HG02759 (cell line): ENCODE measurements at regions not wholly inside any gene's neighbourhood (a gene's known extent, or its start where the extent isn't known, plus 50 kb on each side); places are given as distances from the start of the nearest gene placed in this dataset.

Experiments
- ATAC-seq: cut with Tn5 transposase; IDR thresholded peaks from one replicate; pipeline ENCODE4 v1.9.1; 2021; ENCODE audit warnings: mild to moderate bottlenecking, moderate library complexity; ENCODE audit not compliant: unreplicated experiment

DNA sequence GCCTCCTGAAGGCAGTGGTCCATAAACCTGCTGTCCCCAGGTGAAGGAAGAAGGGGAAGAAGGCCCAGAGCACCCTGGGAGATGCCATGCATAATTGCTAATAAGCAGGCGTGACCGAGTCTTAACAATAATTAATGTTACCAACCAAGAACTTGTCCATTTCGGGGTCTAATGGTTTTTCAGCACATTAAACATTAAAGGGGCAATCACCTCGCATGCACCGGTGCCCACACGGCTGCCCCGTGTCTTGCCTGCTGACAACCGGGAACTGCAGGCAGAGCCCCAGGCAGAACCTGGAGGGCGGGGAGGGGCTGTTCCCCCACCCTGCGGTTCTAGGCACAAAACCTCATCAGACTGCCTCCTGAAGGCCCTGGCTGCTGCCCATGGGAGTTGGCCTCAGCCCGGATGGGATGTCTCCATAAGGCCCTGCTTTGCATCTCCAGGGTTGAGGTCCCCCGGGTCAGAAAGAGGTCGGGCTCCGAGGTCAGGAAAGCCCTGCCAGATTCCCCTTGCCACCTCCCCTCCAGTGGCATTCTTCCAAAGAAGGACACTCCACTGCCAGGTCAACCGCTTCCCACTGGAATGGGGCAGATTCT, 169.0 kb downstream of the BUD13 start:
- no peak for ATAC-seq

DNA sequence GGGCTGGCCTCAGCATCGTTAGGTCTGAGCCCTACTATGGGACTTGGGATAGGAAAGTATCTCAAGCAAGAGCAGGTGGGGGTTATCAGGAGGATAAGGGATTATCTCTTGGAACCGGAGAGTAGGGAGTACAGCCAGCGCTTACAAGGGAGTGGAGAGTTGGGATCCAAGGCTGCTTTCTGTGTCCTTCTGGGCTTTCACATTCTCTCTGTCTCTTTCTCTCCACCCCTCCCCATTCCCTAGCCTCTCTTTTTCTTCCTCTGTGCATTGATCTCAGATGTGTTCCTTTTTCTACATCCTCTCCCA, 170.2 kb downstream of the BUD13 start:
- ATAC-seq = no peak

DNA sequence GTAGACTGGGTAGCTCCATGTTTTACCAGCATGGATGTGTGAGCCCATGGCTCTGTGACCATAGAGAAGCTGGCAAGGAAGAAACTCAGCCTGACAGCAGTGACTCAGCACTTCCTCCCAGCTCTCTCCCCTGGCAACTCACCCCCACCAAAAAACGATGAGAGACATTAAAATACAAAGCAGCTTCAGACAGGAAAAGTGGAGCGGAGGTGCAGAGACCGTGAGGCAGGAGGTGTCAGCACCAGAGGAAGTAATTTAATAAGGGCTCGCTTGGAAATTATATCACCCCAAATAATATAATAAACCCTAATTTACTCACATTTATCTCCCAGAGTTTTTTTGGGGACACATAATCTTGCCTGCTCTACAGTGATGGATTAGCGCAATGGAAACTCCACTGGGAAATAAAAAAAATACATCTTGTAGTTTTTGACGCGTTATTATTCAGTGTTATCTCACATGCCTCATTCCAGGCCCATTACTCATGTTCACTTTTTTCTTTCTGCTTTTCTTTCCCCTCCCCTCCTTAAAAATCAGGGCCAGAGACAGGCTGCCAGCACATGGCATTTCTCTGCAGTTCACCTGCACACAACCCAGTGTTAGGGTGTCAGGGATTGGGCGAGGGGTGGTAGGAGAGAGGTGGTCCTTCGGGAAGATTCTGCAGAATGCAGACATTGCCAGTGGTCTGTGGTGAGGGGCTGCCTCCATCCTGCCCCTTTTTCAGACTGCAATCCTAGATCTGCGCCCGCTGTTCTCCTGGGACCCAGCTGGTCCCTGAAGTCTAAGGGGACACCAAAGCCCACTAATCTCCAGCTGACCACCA, 170.8 kb downstream of the BUD13 start:
- no peak for ATAC-seq

DNA sequence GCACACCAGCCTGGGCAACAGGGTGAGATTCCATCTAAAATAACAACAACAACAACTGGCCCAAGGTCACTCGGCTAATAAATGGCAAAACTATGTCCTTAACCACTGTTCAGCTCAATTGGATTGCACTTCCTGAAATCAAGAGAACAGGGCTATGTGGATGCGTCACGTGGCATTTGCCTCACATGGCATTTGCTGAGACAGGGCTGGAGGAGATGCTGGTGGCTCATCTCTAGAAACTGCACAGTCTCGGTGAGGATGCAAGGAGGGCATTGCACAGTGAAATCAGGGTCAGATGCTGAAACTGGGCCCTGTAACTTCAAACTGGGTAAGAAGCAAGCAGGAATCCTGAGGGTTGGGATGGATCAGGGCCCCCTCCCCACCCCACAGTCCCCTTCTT, 171.9 kb downstream of the BUD13 start:
- no peak for ATAC-seq

DNA sequence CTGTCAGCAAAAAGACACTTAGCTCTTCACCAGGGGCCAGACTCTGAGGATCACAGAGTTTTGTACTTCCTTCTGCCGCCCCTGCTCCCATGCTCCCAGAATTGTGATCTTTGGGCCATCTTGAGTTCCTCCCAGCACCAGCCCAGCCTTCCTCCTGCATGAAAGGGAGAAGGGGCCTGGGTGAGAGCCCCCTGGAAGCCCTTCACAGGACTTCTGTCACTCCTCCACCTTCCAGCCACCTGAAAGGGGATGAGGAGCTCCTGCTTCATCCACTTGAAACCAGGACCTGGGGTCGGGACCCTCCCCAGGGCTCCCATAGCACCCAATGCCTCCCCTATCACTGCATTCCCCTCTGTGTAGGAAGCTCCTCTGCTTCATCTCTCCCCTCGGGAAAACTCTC, 174.2 kb downstream of the BUD13 start:
- ATAC-seq = no peak

DNA sequence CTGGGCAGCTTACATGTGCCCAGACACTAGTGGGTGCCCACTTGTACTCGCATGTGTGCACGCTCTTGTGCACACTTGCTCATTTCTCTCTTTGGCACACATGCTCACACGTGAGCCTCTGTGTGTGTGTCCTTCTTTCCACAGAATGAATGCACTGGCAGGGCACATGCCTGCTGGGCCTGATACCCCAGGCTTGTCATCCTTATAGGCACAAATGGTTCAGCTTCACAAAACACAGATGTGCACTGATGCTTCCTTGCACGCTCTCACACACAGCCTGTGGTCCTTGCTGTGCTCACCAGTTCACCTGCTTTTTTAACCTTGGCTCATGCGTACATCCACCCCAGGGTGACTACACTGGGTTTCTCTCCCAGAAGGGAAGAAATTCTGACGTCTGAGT, 174.8 kb downstream of the BUD13 start:
- no peak for ATAC-seq

DNA sequence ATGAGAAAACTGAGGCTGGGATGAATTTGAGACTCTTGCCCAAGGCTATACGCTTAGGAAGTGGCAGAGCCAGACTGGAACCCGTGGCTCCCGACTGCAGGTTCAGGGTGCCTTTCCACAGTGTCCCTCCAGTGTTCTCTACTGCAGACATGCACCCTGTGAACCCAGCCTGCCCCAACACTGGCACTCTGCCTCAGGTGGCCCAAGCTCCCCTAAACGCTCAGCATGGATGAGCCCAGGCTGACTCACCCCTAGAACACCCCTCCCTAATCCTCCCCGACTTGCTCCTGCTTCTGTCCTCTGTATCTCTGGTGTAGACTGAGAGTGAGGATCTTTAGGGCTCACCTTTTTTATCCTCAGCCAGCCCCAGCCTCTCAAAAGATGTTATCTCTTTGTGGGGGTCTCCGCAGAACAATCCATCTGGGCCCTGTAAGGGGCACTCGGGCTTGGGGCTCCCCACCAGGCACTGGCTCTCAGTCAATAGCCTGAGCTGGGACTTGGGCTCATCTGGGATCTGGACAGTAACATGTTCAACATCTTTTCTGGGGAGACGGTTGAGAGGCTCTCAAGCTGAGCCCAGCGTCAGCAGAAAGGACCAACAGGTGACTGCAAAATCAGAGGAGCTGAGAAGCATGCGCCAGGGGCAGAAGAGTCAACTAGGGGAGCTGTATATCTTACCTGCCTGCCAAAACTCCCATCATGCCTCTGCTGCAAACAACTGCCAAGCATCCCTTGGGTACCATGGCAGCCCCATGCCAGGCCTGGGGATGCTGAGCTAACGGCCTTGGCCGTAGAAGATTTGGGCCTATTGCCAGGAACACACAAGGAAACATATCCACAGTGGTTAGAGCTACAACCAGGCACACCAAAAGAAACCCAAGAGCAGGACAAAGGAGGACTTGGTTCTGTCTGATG, 176.2 kb downstream of the BUD13 start:
- no peak for ATAC-seq

DNA sequence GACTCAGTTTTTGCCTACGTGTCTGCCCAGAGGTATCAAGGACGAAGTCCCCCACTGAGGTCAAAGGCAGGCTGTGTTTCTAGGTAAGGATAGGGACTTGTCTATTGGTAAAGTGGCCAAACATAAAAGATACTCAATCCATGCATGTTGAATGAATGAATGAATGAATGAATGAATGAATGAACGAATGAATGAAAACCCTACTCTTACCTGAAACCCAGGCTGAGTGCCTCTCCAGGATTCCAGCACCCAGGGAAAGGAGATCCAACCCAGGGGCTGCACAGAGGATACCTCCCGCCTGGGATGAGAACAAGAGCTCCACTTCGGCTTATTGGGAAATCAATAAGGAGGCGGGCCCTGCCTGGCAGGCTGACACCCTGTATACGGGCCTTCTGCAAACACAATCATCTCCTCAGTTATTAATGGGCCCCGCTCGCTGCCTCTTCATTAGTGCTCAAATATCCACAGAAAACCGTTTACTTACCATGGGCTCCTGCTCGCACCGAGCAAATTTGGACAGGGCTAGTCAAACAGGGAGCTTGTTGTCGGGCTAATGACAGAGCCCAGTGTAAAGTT, 177.4 kb downstream of the BUD13 start:
- no peak for ATAC-seq

DNA sequence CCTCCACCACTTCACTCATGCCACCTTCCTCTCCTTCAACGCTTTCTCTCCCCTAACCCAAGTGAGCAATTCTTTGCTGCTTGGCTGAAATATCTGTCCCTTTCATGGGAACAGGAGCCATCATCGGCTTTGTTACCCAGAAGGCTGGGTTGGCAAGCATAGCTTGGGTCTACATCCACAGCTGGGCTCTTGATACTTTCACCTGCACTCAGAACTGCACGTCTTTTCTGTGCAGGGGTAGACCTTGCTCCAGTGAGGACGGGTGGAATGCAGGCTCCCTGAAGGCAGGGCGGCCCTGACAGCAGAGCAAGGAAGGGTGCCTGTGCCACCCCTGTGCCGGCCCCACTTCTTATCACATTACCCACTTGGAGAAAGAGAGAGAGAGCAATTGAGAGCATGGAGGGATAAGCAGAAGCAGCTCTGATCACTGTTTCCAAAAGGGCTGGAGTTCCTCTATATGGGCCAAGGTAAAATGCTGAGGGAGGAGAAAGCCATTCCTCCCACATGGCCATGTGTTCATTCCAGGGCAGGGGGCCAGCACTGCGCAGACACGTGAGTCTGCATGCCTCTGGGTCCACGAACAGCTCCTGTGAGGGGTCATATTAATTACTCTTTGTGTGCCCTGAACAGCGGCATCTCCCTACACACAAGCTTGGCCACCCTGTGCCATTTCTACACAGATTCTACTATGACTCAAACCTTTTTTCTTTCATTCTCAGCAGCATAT, 181.8 kb downstream of the BUD13 start:
- no peak for ATAC-seq

DNA sequence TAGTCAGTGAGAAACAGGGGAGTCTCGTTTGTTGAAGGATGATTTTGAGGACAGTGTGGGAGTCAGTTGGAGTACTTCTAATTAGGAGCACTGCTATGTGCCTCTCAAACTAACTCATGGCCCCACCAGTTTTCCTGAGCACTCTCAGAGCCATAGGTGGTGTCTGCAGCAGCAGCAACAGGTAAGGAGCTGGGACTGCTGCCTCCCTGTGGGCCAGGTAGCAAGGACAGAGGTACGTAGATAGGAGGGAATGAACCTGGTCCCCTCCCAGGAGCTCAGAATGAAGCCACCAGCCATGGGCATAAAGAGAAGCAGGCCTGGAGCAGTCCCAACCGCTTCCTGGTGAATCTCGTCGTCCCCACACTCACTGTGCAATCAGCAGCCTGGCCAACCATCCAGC, 183.4 kb downstream of the BUD13 start:
- ATAC-seq = no peak

DNA sequence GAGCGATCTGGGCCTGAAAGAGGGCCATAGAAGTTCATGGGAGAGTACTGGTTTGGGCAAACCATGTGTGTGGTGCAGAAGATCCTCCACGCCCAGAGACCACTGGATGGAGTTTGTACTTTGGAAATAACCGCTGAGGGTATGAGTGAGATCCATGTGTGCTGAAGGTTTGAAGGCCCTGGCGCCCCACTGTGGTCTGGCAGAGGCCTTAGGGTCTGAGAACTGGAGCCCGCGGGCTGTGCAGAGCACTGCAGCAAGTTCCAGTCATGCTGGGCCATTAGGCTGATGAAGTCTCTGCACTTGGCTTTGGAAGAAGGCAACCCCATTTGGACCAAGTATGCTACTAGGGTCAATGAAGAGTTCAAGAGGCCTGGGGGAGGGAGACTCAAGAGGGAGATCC, 186.4 kb downstream of the BUD13 start:
- no peak for ATAC-seq

DNA sequence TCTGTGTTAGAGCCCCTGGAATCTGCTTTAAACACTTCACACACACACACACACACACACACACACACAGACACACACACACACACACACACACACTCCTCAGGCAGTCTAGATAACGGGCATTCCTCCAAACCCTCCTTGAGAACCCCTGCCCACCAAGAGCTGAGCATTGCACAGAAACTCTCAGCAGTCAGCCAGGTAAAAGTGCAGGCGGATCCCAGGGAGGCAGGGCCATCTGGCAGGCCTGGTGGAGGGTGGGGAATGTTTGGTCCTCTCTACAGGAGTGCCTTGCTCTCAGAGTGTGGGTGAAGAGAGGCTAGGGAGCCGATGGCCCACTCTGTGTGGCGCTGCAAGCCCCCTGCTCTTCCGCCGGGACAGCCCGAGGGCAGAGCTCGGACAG, 190.2 kb downstream of the BUD13 start:
- no peak for ATAC-seq

DNA sequence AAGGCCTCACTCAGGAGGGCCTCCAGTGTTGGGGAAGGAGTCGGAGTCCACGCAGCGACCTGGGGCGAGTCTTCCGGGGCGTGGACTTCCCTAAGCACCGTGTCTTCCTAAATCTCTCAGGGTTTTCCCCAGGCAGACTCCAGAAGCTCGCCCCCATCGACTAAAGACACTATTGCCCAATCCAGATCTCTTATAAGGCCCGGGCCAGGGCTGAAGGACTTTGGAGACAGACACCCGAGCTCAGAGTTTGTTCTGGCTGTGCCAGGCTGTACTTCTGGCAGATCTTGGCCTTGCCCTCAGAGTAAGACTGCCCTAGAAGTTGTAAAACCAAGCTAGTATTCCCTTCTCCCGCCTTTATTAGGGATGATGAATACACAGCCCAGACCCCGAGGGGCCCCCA, 191.4 kb downstream of the BUD13 start:
- no peak for ATAC-seq

DNA sequence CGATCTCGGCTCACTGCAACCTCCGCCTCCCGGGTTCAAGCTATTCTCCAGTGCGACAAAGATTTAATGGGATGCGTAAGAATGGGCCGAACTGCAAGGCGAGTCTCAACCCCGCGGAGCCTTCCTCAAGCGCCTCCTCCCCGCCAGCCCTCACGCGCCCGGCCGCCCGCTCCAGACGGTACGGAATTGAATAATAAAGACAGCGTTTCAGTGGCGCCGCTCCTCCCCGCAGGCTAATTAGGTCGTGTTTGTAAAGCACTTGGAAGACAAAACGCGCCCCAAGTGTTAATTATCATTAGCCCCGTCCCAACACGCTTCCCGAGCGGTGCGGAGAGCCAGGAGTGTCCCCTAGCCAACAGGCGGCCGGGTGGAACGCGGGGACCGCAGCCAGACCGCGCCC, 192.0 kb downstream of the BUD13 start:
- ATAC-seq = no peak

DNA sequence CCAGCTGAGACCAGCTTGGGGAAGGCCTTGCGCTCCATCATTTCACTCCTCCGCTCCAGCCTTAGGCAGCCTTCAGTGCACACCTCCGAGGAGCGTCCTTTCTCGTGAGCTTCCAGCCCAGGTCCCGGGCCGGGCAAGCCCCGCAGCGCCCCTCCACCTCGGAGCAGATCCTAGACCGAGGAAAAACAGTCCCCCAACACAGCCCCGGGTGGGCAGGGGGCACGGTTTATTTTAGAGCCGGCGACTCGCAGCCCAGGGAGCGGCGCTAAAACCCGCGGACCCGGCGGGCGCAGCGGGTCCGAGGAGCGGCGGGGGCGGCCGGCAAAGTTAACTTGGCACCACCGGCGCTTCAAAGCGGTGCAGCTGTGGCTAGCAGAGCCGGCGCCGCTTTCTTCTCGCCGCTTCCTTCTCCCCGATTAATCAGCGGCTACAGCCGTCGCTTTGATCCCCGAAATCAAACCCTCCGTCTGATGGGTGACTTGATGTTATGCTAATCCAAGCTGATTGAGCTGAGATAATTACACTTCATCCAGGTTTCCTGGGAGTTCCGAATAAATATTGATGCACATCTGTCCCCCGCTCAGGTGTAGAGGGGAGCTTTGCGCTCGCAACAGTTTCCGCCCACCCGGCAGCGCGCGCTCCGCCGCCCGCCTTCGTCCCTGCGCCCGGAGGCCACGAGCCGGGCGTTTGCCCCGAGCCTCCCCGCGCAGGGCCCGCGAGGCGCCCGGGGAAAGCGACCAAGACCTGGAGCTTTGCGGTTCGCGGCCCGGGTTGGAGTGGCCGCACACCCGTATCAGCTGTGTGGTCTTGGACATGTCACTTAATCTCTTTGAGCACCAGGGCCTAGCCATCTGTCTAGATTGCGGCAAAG, 192.7 kb downstream of the BUD13 start:
- no peak for ATAC-seq

DNA sequence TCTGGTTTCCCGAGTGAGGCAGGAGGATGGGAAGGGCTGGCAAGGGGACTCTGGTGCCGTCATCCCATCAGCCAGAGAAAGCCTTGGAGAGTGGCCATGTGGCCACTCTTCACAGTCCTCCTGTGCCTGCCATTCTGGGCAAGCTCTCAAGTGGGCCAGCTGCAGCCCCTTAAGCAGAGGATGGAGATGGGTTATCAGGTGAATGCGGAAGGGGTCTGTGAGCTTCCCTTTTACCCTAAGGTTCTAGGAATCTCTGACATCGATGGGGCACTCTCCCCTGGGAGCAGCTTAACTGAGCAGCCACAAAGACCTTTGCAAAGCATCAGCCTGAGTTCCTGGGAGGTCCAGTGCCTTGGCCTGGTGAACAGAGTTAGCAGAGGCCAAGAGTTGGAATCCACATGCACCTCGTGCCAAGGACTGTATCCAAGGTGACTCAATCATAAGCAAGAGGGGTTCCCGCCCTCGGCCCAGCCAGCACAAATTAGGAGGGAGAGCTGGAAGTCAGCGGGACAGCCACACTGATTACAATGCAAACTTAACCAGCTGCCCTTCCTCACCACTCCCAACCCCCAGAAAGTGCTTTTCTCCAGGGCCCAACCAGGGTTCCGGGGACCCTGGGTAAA, 193.6 kb downstream of the BUD13 start:
- no peak for ATAC-seq

DNA sequence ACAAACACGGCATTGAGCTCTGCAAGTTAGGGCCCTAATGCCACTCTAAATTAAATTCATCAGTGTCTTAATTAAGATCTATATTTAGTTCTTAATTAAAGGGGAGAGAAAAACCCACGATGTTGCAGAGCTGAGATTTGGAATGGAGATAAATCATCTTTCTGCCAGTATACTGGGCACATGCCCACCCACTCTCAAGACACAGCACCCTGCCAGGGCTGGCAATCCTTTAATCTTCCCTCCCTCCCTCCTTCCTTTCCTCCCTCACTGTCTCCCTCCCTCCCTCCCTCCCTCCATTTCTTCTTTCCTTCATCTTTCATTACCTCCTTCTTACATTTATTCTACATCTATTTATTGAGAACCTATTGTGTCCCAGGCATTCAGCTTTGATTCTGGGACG, 194.8 kb downstream of the BUD13 start:
- no peak for ATAC-seq

DNA sequence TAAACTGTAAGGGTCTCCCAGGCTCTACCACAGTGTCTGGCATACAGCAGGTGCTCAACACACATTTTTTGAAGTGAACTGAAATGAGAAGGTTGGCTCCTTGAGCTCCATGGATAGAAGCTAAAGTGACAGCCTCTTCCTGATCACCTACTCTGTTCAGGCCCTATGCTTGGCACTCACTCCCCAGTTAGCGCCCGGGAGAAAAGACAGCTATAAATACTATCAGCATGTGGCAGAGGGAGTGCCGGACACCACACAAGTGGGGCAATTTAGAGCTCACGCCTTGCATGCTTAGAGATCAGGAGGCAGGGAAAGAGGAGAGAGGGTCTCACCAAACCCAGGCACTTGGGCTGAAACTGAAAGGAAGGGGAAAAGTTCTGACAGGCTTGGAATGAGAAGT, 195.5 kb downstream of the BUD13 start:
- no peak for ATAC-seq

DNA sequence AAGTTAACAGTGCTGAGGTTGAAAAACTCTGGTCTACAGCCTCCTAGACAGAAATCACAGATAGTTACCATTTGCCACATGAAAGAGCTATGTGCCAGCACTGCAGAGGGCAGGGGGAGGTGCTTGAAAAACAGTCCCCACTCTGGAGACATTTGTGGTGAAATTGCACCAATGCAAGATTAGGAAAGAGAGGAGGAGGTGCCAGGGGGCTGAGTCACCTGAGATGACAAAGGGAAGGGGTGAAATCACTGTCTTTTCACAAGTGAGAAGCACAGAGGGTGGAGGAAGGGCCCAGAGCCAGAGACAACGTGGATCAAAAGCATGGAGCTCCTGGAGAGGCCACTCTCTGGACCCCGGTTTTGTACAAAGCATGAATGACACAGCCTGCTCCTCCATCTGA, 196.3 kb downstream of the BUD13 start:
- no peak for ATAC-seq
